HEK293T (cell line): ENCODE measurements at regions not wholly inside any gene's neighbourhood (a gene's known extent, or its start where the extent isn't known, plus 50 kb on each side); places are given as distances from the start of the nearest gene placed in this dataset.

Experiments used
- CTCF ChIA-PET: fragments of 350-600 bp; formaldehyde crosslinking; extraction: SDS; loops from one replicate; lab custom pipeline; 2021; ENCODE audit warnings: antibody characterized with exemption, inconsistent platforms; lab: Yijun Ruan, JAX
- POLR2A ChIA-PET: fragments of 350-600 bp; formaldehyde crosslinking; extraction: SDS; loops from one replicate; lab custom pipeline; 2020; ENCODE audit warnings: antibody characterized with exemption, inconsistent platforms; lab: Yijun Ruan, JAX
- DNase-seq: peaks from one replicate; pipeline ENCODE4 v3.0.0; 2012; ENCODE audit warnings: mixed read lengths; ENCODE audit errors: extremely low spot score
- ARNT ChIP-seq: fragments of 450-650 bp; IDR thresholded peaks from 2 replicates; pipeline ENCODE4 v1.6.1; 2017; ENCODE audit warnings: mild to moderate bottlenecking
- BHLHE40 ChIP-seq: fragments of 450-650 bp; IDR thresholded peaks from 2 replicates; pipeline ENCODE4 v1.6.1; 2016; ENCODE audit warnings: mild to moderate bottlenecking, moderate library complexity, borderline replicate concordance
- CTBP1 ChIP-seq: fragments of 450-650 bp; IDR thresholded peaks from 2 replicates; pipeline ENCODE4 v1.6.1; 2016; ENCODE audit warnings: borderline replicate concordance
- ELF4 ChIP-seq: fragments of 450-650 bp; IDR thresholded peaks from 2 replicates; pipeline ENCODE4 v1.6.1; 2017; ENCODE audit warnings: antibody characterized with exemption
- FOXK2 ChIP-seq: fragments of 450-650 bp; IDR thresholded peaks from 2 replicates; pipeline ENCODE4 v1.6.1; 2016; ENCODE audit warnings: mild to moderate bottlenecking
- FOXM1 ChIP-seq: fragments of 450-650 bp; IDR thresholded peaks from 2 replicates; pipeline ENCODE4 v1.6.1; 2017; ENCODE audit warnings: mild to moderate bottlenecking, borderline replicate concordance
- HDGF ChIP-seq: fragments of 450-650 bp; IDR thresholded peaks from 2 replicates; pipeline ENCODE4 v1.6.1; 2017; ENCODE audit warnings: antibody characterized with exemption, borderline replicate concordance
- L3MBTL2 ChIP-seq: fragments of 450-650 bp; conservative IDR thresholded peaks from 2 replicates; pipeline ENCODE4 v1.6.1; 2016; ENCODE audit warnings: mild to moderate bottlenecking
- NFRKB ChIP-seq: fragments of 450-650 bp; IDR thresholded peaks from 2 replicates; pipeline ENCODE4 v1.6.1; 2016; ENCODE audit warnings: mild to moderate bottlenecking, moderate library complexity
- PKNOX1 ChIP-seq: fragments of 450-650 bp; IDR thresholded peaks from 2 replicates; pipeline ENCODE4 v1.6.1; 2016
- SUZ12 ChIP-seq: fragments of 450-650 bp; IDR thresholded peaks from 2 replicates; pipeline ENCODE4 v1.6.1; 2016; ENCODE audit warnings: mild to moderate bottlenecking
- ZNF384 ChIP-seq: fragments of 450-650 bp; IDR thresholded peaks from 2 replicates; pipeline ENCODE4 v1.6.1; 2016

- ChIA-PET CTCF (interaction anchor here (0.6 to 1.8 kb wide), 8 partner anchors 9 to 398 kb away, joined by 3 to 9 read pairs (median 4); no protein-coding TSS in a partner anchor), POLR2A (interaction anchor here (1.8 kb wide), 1 partner anchor 70 kb away, joined by 12 read pairs; no protein-coding TSS in a partner anchor)
- no peak for TF ChIP-seq SUZ12
- no peak for TF ChIP-seq CTBP1
- no peak for TF ChIP-seq FOXM1
- no peak for TF ChIP-seq NFRKB
- TF ChIP-seq L3MBTL2 = no peak
- DNase-seq = peak; percentile 42
Measured at GRCh38 chr5:77560677-77561263, 68.7 kb upstream of the WDR41 start.

GRCh38 chr5:77558266-77558665 is 66.2 kb upstream of the WDR41 start:
- CTCF ChIA-PET = interaction anchor here (0.8 to 0.9 kb wide), 3 partner anchors 73 to 690 kb away, joined by 3 to 5 read pairs (median 5); no protein-coding TSS in a partner anchor
- TF ChIP-seq BHLHE40 = no peak
- peak; percentile 8 for DNase-seq

GRCh38 chr5:77550406-77550805 is 58.3 kb upstream of the WDR41 start:
- TF ChIP-seq PKNOX1 (no peak), FOXK2 (no peak), HDGF (no peak), NFRKB (no peak), ELF4 (no peak), ARNT (no peak), SUZ12 (no peak), ZNF384 (no peak)
- POLR2A ChIA-PET = no interaction called here
- CTCF ChIA-PET = no interaction called here
- DNase-seq = no peak

More at GRCh38 chr5:77558266-77558665, 66.2 kb upstream of the WDR41 start:
- POLR2A ChIA-PET = no interaction called here

GRCh38 chr5:77545285-77545684 is 53.2 kb upstream of the WDR41 start:
- no peak for DNase-seq
- TF ChIP-seq CTBP1 (no peak), ELF4 (no peak), ARNT (no peak)
- POLR2A ChIA-PET = no interaction called here
- CTCF ChIA-PET = no interaction called here
